ENCODE measurements at regions not wholly inside any gene's neighbourhood (a gene's known extent, or its start where the extent isn't known, plus 50 kb on each side); places are given as distances from the start of the nearest gene placed in this dataset.

GRCh38 chrY:12271162-12271561, 429.9 kb upstream of the USP9Y start:
- TF ChIP-seq, protein P1, sequence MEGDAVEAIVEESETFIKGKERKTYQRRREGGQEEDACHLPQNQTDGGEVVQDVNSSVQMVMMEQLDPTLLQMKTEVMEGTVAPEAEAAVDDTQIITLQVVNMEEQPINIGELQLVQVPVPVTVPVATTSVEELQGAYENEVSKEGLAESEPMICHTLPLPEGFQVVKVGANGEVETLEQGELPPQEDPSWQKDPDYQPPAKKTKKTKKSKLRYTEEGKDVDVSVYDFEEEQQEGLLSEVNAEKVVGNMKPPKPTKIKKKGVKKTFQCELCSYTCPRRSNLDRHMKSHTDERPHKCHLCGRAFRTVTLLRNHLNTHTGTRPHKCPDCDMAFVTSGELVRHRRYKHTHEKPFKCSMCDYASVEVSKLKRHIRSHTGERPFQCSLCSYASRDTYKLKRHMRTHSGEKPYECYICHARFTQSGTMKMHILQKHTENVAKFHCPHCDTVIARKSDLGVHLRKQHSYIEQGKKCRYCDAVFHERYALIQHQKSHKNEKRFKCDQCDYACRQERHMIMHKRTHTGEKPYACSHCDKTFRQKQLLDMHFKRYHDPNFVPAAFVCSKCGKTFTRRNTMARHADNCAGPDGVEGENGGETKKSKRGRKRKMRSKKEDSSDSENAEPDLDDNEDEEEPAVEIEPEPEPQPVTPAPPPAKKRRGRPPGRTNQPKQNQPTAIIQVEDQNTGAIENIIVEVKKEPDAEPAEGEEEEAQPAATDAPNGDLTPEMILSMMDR (IDR thresholded peaks at IDR 0.05), result no peak
- TF ChIP-seq POLR2AphosphoS5 (IDR thresholded peaks at IDR 0.05) (no peak), EP300 (IDR thresholded peaks at IDR 0.05) (no peak), POLR2A (IDR thresholded peaks at IDR 0.05; ENCODE audit: low read depth) (no peak)
